KG1 (cell line): ENCODE measurements at regions not wholly inside any gene's neighbourhood (a gene's known extent, or its start where the extent isn't known, plus 50 kb on each side); places are given as distances from the start of the nearest gene placed in this dataset.

Source experiments
- DNase-seq: peaks from one replicate; lab custom pipeline; 2025; lab: John Stamatoyannopoulos, UW

DNA sequence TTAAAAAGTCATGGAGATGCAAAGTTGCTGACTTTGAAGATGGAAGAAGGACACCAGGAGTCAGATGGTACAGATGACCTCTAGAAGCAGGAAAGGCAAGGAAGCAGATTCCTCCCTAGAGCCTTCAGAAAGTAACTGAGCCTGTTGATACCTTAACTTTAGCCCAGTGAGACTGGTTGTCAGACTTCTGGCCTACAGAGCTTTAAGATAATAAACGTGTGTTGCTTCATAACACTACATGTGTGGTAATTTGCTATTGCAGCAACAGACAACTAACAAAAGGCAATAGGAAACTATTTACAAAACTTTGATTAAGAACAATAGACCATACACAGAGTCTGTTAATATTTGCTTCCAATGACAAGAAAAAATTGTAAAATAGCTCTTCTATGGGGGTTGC is 102.0 kb upstream of the USP38 start:
- no peak for DNase-seq

DNA sequence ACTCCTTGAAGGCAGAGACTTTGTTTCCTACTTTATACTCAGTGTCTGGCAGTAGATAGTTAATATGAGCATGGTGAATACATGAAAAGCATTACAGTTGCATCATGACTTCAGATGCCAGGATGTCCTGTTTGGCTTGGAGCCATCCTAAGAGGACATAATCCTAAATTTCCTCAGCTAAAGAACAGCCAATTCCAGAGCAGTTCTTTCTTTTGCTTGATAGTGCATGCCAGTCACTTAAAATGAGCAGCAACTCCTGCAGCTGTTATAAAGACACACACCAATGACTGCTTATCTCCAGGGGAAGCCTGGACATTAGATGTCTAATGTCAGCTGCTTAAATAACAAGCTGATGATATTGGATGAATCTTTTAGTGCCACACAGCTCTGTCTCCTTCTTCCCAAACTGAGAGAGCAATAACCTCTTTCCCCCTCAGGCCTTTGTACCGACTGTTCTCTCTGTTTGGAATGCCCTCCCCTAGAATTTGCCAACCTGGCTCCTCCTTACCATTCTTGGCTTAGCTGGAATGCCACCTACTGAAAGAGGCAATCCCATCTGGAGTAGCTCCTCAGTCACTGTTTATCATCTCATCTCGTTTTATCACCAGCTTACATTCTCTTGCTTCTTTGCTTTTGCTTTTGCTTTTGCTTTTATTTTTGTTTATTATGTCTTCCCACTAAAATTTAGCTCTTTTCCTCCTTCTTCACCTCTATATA is 100.8 kb upstream of the USP38 start:
- DNase-seq, result no peak

DNA sequence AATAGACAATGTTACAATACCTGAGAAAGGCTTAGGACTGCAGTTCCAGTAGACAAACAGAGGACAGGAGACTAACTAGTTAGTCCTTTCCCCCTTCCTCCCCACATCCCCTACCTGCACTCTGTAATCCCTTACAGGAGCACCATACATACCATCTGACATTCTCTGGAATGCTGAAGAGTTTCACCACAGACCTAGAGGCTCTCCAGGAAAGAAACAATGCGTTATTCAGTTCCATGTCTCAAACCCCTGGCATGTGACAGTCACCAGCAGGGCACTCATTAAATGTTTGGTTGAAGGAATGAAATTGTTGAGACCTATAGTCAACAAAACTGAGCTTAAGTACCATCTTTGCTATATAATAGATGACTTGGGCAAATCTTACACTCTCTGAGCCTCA is 100.2 kb upstream of the USP38 start:
- DNase-seq, result no peak

DNA sequence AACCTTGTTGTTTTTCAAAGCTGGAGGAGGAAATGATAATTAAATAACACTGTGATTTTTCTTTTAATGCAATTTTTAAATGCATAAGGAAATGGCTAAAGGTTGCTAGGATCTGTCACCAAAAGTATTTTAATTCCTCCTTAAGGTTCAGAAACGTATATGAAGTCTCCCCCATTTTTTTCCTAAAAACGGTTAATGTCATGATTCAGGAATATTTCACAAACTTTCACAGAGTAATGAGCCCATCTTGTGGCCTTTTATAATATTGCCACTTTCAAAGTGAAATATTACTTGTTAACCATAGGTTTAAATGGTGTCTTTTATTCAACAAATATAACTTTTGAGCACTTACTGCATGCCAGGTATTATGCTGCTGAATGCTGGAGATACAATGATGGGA is 99.5 kb upstream of the USP38 start:
- no peak for DNase-seq

DNA sequence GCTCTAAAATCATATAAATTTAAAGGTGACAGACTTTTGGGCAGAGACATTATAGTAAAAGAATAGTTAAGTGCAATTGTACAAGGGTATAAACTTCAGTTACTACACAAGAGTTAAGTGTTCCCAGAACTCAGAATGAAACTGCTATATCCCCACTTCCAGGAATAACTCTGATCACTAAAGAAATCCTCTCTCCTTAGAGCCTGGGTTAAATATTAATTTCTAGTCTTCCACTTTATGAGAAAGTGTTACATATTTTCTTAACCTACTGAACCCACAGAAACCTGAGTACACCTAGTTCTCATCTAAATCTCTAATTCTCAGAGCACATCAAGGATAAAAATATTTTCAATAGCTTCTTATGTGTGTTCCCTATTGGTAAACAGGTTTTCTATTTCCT is 99.1 kb upstream of the USP38 start:
- DNase-seq, result no peak

DNA sequence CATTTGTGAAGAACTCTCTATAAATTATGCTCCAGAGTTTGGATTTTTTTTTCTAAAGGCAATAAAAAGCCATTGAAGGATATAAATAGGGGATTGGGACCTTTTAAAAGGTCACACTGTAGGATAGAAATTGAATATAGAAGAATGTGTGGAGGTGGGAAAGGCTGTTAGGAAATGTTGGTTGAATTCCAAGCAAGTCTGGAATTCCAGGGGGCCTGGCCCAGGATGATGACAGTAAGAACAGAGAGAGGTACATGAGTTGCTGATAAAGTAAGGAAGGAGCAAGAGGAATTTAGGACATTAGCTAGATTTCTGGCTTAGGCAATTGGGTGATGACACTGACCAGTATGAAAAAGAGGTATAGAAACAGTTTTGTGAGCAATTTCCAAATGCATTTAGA is 95.4 kb upstream of the USP38 start:
- no peak for DNase-seq

DNA sequence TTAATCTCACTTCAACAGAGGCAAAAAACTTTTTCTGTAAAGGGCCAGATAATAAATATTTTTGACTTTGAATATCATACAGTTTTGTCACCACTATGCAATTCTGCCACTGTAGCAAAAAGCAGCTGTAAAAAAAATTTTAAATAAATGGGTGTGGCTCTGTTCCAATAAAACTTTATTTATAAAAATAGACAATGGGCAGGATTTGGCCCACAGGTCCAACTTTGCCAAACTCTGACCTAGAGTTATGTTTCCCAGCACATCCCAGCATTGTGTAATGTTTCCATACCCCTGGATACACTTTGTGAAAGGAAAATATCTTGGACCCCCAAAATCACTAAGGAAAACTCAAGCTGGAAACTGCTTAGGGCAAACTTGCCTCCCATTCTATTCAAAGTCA is 94.9 kb upstream of the USP38 start:
- no peak for DNase-seq

DNA sequence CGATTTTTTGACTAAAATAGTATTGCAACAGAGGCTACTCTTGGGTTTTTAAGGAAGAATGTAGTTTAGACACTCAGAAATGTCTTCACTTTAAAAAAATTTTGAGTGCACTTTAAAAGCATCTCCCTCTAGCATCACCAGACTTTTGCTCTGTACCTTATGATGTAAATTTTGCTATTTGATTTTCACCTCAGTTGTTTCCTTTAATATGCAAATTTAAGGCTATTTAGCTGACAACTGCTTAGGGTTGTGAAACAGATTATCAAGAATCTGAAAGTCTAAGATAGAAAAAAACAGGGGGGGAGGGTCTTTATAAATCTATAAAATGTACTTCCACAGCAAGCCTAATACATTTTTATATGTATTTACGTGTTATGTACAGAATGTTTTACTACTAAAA is 92.9 kb upstream of the USP38 start:
- DNase-seq, result no peak

DNA sequence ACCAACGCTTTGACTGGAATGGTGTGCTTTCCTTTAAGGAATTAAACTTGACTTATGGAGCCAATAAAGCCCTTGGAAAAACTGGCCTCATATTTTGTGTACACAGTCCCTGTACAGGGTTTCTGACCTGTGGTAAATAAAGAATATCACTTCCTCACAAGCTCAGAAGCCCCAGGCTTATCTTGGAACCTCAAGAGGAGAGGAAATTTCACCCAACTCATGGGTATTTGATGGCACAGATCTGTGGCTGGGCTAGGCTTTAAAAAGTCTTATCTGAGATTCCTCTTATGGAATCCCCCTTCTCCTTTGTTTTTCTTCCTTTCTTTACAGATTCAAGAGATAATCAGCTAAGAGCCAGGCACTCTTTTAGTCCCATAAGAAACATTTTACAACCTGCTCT is 89.3 kb upstream of the USP38 start:
- DNase-seq, result no peak

DNA sequence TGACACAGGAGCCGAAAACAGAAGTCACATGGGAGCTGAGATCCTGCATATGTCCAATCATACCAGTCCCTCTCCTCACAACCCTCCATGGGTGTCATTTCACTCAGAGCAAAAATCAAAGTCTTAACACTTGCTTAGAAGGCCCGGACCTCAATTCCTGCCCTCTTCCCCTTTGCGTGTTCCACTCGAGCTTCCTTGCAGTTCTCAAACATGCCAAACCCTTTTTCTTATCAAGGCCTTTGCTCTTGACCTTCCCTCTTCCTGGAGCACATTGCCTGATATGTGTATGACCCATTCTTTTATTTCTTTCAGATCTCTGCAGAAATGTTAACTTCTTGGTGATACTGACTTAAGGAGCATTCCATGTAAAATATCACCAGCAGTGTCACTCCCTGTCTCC is 87.0 kb upstream of the USP38 start:
- DNase-seq, result no peak

DNA sequence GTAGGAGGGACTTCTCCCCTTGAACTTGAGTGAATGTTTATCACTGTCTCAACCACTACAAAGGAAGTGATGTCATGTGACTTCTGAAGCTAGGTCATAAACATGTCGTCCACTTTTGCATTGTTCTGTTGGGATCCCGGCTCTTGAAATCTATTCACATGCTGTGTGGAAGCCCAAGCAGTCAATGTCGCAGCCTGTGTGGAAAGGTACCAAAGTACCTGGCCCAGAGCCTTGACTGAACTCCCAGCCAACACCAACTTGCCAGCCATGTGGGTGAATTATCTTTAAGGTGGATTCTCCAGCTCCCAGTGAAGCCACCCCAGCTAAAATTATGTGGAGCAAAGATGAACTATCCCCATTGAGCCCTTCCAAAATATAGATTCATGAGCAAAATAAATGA is 85.0 kb upstream of the USP38 start:
- no peak for DNase-seq

DNA sequence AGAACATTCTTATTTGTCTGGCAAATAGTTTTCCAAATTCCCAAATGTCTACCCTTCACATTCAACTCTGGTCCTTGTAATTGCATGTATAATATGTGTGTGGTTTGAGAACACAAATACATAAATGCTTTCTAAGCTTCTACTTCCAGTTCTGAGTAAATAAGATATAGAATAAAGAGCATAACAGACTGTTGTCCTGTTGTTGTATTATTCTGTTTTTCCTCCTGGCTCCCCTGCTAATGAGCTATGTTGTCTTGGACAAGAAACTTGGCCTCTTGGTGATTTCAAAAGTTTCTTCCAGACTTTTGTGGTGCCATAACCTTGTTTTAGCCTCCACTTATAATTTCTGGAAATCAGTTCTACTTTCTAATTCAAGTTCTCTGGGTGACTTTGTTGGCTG is 75.3 kb upstream of the USP38 start:
- no peak for DNase-seq

DNA sequence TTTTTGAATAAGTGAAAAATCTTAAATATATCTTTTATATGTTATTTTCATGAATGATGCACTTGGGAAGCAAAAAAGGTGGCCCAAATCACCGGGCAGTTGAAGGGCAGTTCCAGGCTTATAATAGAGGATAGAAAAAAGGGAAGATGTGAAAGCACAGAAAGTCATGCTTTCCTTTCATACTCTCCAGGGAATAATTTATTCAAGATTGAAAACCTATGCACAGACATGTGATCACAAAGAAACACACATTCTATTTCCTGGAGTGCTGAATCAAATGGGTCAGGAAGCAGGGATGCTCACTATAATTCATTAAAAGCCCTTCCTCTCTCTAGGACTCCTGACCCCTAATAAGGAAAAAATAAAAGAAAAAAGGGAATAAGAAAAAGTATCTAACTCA is 66.1 kb upstream of the USP38 start:
- no peak for DNase-seq

DNA sequence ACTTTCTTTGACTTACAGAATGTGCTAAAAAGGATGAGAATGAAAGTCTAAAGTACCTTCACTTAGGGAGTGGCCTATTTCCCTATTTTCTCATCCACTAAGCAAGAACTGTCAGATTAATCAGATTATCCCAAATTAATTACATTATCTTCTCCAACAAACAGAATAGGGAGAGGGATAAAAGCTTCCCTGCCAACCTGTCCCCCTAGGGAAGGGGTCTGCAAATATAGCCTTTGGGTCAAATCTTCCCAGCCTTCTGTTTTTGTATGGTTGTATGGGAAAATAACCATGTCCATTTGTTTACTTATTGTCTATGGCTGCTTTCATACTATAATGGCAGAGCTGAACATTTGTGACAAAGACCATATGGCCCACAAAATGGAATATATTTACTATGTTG is 57.1 kb upstream of the USP38 start:
- no peak for DNase-seq

DNA sequence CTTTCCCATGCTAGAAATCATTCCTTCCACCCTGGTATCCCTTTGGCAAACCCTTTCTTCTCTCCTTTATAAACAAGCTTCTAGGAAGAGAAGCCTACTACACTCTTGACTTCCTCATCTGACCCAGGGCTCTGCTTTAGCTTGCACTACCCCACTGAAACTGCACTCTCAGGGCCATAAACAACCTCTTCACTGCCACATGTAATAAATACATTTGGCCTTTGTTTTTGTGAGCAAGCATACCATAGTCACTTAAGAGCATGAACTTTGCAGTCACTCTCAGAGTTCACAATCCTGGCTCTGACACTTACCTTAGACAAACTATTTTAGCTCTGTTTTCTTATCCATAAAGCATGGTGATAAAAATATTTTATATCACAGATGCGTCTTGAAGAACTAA is 50.7 kb upstream of the USP38 start:
- no peak for DNase-seq
